NCI-H2029 (cell line): ENCODE measurements at regions not wholly inside any gene's neighbourhood (a gene's known extent, or its start where the extent isn't known, plus 50 kb on each side); places are given as distances from the start of the nearest gene placed in this dataset.

ENCODE experiments used
- DNase-seq: peaks from one replicate; lab custom pipeline; 2025; lab: John Stamatoyannopoulos, UW

DNA sequence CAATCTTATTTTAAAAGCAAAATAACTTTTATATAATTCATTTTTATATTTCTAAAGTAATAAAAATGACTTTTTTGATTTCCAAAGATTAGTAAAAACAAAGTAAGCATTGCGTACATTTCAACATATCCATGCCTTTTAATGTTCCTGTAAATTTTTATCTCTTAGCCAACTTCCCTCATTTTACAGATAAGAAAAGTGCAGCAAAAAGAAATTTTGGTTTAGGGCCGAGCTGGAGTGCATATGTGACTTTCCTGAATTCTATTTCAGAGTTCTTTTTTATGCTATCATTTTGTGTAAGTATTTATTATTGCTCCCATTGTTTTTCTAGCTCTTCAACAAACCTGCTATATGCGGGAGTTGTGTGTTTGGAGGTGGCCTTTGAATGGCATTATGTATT, 195.3 kb downstream of the NHLRC3 start:
- DNase-seq: no peak

DNA sequence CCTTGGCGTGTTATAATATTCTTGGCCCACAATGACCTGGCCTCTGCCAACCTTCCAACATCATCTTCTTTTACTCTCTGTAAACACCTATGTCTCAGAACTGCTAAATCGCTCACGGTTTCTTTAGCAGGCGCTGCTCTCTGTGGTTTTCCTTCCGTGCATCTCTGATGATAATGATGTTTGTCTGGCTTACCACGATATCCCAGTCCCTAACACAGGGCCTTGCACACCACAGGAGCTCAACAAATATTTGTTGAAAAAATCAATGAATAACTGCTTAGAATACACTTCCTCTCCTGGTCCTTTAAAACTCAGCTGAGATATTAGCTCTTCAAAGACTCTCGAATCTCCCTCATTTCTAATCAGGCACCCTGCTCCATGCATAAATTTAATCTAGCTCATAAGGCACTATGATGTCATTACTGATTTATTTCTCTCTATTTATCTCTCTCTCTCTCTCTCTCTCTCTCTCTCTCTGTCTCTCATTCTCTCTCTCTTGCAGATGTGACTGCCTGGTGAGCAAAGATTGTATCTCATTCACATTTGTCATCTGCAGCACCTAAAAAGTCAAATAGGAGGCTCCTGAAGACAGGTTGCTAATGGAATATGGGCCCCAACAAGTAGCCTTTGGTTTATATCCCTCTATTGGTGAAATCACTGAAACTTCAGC, 206.4 kb downstream of the NHLRC3 start:
- peak; percentile 53 for DNase-seq

DNA sequence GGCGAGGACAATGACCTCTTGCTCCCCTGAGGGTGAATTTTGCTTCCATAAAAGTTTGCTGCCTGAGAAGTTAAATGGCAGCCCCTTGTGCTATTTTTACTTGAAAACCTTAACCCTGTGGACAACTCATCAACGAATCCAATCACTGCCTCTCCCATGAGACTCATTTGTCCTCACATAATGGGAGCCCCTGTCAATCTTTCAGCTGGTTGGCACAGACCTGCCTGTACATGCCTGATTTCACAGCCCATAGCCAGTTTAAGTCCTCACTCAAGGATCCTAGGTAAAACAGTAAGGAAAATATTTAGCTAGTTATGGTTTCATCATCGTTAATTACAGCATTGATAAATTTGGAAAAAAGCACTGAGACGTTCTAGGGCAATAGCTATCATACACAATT, 207.4 kb downstream of the NHLRC3 start:
- no peak for DNase-seq

DNA sequence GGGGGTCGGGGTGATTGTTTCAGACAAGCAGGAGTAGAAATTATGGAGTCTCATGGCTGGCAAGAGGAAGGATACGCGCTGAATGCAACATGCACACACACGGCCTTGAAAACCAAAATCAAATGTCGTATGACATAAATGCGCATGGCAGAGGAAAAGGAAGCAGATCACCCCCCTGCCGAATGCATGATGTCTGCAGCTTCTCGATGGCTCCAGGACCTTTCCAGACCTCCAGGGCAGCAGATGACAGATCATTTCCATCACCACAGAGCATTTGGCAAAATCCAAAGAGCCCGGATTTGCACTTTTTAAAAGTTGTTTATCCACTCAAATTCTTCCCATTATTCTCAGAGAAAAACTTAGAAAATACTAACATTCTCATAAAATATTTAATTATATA, 211.7 kb downstream of the NHLRC3 start:
- DNase-seq: no peak

DNA sequence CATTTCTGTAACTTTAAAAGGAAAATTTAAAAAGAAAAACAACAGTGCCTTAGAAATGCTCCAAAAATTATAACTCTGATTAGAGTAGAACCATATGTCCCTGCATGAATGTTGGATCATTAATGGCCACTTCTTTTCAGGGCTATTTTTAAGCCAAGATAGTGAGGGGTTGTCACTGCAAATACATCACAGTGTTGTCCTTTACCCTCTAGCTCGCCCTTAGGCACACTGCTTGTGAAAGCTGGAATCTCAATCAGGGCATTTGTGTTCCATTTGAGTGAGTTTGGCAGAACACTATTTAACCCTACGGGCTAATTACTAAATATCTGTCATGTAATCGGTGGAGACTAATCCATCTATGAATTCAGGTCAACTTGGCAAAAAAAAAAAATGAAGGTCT, 212.2 kb downstream of the NHLRC3 start:
- no peak for DNase-seq

GRCh38 chr13:39251340-39251739, 213.1 kb downstream of the NHLRC3 start:
- DNase-seq: no peak

- no peak for DNase-seq
These were observed 215.5 kb downstream of the NHLRC3 start for GRCh38 chr13:39253774-39254173.

DNA sequence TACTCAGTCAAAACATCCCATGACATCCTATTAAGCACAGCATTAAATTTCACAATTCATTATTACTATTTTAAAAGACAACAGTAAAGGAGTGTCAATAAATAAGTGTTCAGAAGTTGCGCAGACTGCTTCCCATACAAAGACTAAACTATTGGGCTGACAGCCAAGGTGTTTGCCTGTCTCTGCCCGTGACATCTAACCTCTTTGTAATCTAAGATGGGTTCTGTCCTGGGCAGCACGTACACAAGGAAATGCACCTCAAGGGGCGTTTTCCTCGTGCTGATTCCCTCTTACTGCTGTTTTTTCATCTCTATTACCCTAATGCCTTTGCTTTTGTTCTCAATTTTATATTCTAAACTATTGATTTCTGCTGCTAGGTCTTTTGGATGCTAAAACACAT, 216.3 kb downstream of the NHLRC3 start:
- DNase-seq: peak; percentile 23

DNA sequence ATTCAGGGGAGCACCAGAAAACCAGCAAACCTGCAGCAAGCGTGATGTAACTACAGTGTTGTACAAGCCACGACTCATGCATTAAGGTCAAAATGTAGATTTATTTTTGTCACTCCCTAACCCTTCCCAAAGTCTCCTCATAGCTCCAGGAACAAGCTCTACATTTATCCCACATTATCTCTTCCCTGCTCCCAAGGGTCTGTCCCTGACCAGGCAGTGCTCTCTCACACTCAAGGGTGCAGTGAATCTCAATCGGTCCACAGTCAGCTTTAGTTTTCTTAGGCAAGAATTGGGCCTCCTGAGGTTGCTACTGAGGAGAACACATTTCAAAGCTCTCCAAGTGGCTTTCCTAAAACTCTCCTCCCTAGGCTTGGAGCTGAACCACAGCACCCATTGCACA, 219.4 kb downstream of the NHLRC3 start:
- DNase-seq: no peak

DNA sequence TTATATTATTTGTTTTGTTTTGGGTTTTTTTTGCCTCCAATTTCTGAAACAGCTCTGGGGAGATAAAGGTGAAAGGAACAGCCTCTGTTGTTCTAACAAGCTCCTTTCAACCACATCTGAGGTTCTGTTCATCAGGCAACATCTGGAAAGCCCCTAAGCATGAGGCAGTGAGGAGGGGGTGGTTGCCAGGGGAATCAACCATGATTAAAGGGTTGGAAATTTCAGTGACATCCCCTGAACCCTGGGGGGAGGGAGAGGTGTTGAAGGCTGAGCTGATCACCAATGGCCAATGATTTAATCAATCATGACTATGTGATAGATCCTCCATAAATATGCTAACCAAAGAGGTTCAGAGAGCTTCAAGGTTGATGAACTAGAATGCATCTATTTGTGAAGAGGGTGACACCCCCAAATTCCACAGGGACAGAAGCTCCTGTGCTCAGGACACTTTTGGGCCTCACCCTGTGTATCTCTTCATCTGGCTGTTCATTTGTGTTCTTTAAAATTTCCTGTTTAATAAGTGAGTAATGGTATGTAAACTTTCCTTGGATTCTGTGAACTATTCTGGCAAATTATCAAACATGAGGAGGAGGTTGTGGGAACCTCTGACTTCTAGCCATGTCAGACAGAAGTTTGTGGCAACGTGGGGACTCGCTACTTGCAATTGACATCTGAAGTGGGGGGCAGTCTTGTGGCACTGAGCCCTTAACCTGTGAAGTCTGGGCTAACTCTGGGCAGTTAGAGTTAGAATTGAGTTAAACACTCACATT, 221.3 kb downstream of the NHLRC3 start:
- no peak for DNase-seq

GRCh38 chr13:39263033-39263432, 224.8 kb downstream of the NHLRC3 start:
- no peak for DNase-seq

- DNase-seq: no peak
These were observed 225.3 kb downstream of the NHLRC3 start for GRCh38 chr13:39263531-39263930.

GRCh38 chr13:39266426-39266825, 228.2 kb downstream of the NHLRC3 start:
- no peak for DNase-seq

GRCh38 chr13:39268398-39268797, 230.1 kb downstream of the NHLRC3 start:
- DNase-seq: no peak

- no peak for DNase-seq
These were observed 230.7 kb downstream of the NHLRC3 start for GRCh38 chr13:39269004-39269403.

DNA sequence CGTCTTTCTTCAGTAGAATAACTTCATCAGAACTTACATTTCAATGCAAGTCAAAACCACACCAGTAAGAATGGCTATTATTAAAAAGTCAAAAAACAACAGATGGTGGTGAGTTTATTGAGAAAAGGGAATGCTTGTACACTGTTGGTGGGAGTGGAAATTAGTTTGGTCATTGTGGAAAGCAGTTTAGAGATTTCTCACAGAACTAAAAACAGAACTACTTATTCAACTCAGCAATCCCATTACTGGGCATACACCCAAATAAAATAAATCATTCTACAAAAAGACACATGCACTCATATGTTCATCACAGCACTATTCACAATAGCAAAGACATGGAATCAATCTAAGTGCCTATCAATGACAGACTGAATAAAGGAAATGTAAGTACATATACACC, 231.2 kb downstream of the NHLRC3 start:
- DNase-seq: no peak

DNA sequence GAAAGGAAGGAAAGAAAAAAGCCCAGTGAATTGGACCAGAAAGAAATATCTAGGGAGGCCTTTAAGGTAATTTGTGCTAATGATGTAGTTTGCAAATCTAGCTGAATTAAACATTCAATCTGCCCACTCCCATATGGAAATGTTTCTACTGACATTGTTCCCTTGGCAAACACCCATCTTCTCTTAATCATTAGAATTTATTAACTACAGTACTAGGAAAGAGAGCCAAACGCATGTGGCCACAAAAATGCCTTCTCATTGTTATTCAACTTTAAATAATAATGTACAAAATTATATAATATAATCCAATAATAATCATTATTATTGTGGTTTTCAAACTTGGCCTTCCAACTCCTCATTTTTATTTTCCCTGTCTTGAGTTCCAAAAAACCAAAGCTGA, 234.7 kb downstream of the NHLRC3 start:
- no peak for DNase-seq

- no peak for DNase-seq
These were observed 235.9 kb downstream of the NHLRC3 start for GRCh38 chr13:39273953-39274738.

DNA sequence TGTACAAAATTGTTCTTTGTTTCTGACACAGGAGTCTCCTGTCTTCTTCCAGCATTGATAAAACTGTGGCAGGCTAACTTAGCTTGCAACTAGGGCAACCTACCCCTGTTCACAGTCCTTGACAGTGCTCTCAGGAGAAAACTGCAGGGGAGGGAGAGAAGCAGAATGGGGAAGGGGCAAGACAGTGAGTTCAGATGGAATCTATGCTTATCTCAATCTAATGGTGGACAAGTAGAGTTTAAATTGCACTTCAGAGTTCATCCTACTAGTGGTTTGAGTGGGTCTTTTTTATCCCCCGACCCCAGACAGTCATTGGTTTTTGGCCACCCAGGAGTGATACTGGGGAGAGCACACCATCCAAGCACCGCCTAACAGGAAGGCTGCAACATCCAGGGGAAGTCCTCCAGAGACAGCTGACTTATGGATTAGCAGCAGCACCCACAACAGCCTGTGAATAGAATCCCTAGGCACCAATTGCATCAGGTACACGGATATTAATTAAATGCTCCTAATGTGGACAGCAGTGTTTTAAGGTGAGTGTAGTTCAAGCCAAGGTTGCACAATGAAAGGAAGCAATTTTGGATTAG, 236.6 kb downstream of the NHLRC3 start:
- DNase-seq: no peak

DNA sequence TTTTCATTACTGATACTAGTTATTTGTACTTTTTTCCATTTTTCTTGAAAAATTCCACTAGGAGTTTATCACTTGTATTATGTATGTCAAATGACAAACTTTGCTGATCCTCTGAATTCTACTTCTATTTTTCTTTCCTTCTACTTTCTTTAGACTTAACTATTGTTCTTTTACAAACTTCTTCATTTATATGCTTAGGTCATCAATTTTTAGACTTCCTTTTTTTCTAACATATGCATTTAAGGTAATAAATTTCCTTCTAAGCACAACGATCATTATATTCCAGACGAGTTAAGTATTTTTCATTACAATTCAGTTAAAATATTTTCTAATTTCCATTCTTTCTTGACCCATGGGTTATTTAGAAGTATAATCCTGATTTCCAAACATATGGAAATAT, 240.8 kb downstream of the NHLRC3 start:
- DNase-seq: no peak

- DNase-seq: no peak
These were observed 243.4 kb downstream of the NHLRC3 start for GRCh38 chr13:39281539-39282150.

GRCh38 chr13:39282400-39282972, 244.2 kb downstream of the NHLRC3 start:
- no peak for DNase-seq
